Heart left ventricle (tissue), 13 donors: ENCODE measurements at regions not wholly inside any gene's neighbourhood (a gene's known extent, or its start where the extent isn't known, plus 50 kb on each side); places are given as distances from the start of the nearest gene placed in this dataset.

ENCODE experiments used
- POLR2A ChIP-seq, 2 donors: fragments of 450-650 bp; IDR thresholded peaks; one replicate each; pipeline ENCODE4 v1.6.1; 2017; ENCODE audit warnings: antibody characterized with exemption in 2 of 2, mild to moderate bottlenecking in 2 of 2, moderate library complexity in 2 of 2
- TF ChIP-seq, protein P1 (sequence below), 12 donors: fragments of 200-600 bp; sonication (generic) in 4 of 12; IDR thresholded peaks; one replicate each; pipeline versions ENCODE4 v1.5.0 to v1.8.0; 2018 to 2022; ENCODE audit warnings: antibody characterized with exemption in 12 of 12, mild to moderate bottlenecking in 5 of 12
- donor health status: ischemic (EF 13 %, LVEDD 7.1; RV severe dilation, severe dysfunction).
- donor health status: DM: no; HTN: yes; CAD: no.
- donor health status: DM: no; HTN: no; CAD: no.
- donor health status: ischemic (EF 25% LVEDD 6.9; RV normal size, moderate dysfunction).
- donor health status: ischemic (EF 25% LVEDD 5.7; RV mildly dilated, moderate dysfunction).
- donor health status: ischemic (EF 35%, LVEDD 5.7; RV mildly dilated, moderate dysfunction).
- donor health status: nonischemic (EF 11% LVEDD 7.7; RV severe dilation, severe dysfunction).
- donor health status: DM: yes; HTN: yes; CAD: no.
- donor health status: PGD.
- donor health status: ischemic (EF 29% LVEDD 5.4; RV normal size, mild dysfunction).
- donor health status: nonischemic (EF 23%, LVEDD 6.1; RV moderate dilation, normal function).

DNA sequence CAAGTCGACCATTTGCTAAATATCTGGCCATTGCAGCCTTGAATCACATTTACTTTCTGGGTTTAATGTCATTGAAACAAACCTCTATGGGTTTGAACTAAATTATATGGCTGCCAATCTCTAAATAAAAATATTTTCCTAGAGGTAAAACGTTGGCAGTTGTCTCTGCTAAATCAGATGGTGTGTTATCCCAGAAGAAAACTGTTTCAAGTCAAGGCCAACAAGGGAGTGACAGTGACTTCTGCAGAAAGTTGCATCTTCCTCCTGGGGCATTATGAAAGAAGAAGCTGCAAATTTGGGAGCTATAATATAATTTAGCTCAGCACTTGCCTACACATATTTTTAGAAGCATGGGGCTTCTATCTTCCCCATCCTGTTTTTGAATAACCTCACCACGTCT is 116.2 kb downstream of the TTC8 start:
- TF ChIP-seq, protein P1, sequence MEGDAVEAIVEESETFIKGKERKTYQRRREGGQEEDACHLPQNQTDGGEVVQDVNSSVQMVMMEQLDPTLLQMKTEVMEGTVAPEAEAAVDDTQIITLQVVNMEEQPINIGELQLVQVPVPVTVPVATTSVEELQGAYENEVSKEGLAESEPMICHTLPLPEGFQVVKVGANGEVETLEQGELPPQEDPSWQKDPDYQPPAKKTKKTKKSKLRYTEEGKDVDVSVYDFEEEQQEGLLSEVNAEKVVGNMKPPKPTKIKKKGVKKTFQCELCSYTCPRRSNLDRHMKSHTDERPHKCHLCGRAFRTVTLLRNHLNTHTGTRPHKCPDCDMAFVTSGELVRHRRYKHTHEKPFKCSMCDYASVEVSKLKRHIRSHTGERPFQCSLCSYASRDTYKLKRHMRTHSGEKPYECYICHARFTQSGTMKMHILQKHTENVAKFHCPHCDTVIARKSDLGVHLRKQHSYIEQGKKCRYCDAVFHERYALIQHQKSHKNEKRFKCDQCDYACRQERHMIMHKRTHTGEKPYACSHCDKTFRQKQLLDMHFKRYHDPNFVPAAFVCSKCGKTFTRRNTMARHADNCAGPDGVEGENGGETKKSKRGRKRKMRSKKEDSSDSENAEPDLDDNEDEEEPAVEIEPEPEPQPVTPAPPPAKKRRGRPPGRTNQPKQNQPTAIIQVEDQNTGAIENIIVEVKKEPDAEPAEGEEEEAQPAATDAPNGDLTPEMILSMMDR (IDR thresholded peaks at IDR 0.05), result no peak
- no peak for TF ChIP-seq POLR2A (IDR thresholded peaks at IDR 0.05)
